Stomach (tissue), 8 donors: ENCODE measurements at regions not wholly inside any gene's neighbourhood (a gene's known extent, or its start where the extent isn't known, plus 50 kb on each side); places are given as distances from the start of the nearest gene placed in this dataset.

ENCODE experiments used
- DNase-seq, 2 donors: peaks; one replicate each; pipeline versions ENCODE4 v3.0.0 to v3.0.0-alpha.2; 2013 to 2019
- H3K27ac ChIP-seq, 5 donors: fragments of 200-600 bp in 4 of 5; sonication (generic) in 4 of 5; one replicate each; pipeline ENCODE4 v1.5.1; 2013 to 2019; ENCODE audit warnings: mild to moderate bottlenecking in 1 of 5, moderate library complexity in 1 of 5
- H3K27me3 ChIP-seq, 3 donors: fragments of 200-600 bp; sonication (generic); one replicate each; pipeline ENCODE4 v1.5.1; 2017 to 2019; ENCODE audit warnings: mixed run types in 1 of 3
- H3K36me3 ChIP-seq, 4 donors: fragments of 200-600 bp; sonication (generic); 1 replicate in 3 of 4; 2 replicates in 1 of 4; pipeline ENCODE4 v1.5.1; 2016 to 2019
- H3K4me1 ChIP-seq, 4 donors: fragments of 200-600 bp; sonication (generic); one replicate each; pipeline ENCODE4 v1.5.1; 2016 to 2019
- H3K4me3 ChIP-seq, 4 donors: fragments of 200-600 bp; sonication (generic) in 3 of 4; one replicate each; pipeline ENCODE4 v1.5.1; 2016 to 2019; ENCODE audit warnings: mild to moderate bottlenecking in 1 of 4
- H3K9me3 ChIP-seq, 4 donors: fragments of 200-600 bp; sonication (generic); one replicate each; pipeline ENCODE4 v1.5.1; 2016 to 2019
- EP300 ChIP-seq: sonication (generic); formaldehyde crosslinking; IDR thresholded peaks from one replicate; pipeline ENCODE4 v1.6.1; 2017; ENCODE audit warnings: antibody characterized with exemption
- POLR2A ChIP-seq, 4 donors: fragments of 450-650 bp; IDR thresholded peaks; one replicate each; pipeline ENCODE4 v1.6.1; 2016; ENCODE audit warnings: antibody characterized with exemption in 4 of 4, control low read depth in 2 of 4, mild to moderate bottlenecking in 1 of 4, moderate library complexity in 1 of 4
- POLR2AphosphoS5 ChIP-seq, 3 donors: sonication (generic); formaldehyde crosslinking; IDR thresholded peaks; one replicate each; pipeline ENCODE4 v1.6.1; 2016; ENCODE audit warnings: antibody characterized with exemption in 3 of 3
- WGBS, 5 donors: extraction: QIAGEN DNeasy Blood & Tissue Kit in 3 of 5; methylation state at CpG; one replicate each; pipeline versions ENCODE4 v1.1.5 to v1.1.7; 2013 to 2018; 5-methylcytosine and 5-hydroxymethylcytosine counted together
- intact Hi-C: fragments of 100-400 bp; cut with DNase I; formaldehyde crosslinking; loops from one replicate; pipeline ENCODE4 v1.15.1; 2023; ENCODE audit warnings: low total_unique reads
- TF ChIP-seq, protein P1 (sequence below), 7 experiments: fragments of 450-650 bp in 4 of 7; fragments of 200-600 bp in 3 of 7; sonication (generic) in 3 of 7; IDR thresholded peaks; one replicate each; pipeline ENCODE4 v1.5.1; 2016 to 2019; ENCODE audit warnings: antibody characterized with exemption in 7 of 7, control low read depth in 2 of 7, mild to moderate bottlenecking in 1 of 7
- donor health status: healthy with polysubstance abuse.
- donor health status: Bipolar disorder and iron deficiency.
- donor health status: healthy.

DNA sequence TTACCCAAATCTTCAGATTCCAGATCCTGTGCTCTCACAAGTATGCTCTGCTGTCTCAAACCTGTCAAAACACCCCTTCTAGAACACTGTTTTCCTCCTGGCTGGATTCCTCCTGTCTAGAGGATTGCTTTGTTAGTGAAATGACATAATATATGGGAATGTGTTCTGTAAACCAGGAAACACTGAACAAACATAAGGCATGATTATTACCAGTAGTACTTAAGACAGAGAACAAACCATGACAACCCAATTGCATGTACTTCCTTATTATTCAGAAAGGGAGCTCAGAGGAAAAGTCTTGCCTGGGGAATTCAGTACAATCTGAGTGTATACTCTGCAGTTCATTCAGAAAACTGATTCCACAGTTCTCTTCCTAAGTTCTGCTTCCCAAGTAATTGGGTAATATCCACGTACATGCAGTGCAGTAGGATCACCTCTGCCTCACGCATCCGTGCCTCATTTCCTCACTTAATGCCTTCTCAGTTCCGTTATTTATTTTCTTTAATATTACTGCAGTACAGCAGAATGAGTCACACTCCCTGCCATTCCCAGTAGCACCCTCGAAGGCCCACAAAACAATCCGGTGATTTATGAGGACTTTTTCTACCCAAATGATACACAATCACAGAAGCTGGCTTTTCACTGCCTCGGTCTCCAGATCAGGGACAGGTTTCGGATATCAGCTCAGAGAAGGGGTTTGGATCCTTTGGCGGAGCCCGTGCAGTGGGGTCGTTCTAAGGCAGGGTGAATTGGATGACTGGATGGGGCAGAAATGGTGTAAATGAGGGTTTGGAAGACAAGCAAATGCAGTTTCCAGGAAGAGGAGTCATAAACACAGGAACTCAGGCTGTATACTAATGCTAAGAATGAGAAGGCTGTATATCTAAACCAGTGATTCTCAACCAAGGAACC lies 896.9 kb downstream of the KCNA4 start:
- Histone ChIP-seq H3K4me1 (no peaks in the 10 kb centered on the region), H3K4me3 (no peak overlapping the region), H3K27me3 (no peaks in the 10 kb centered on the region), H3K27ac (no peak overlapping the region), H3K9me3 (no peaks in the 10 kb centered on the region), H3K36me3 (no peaks in the 10 kb centered on the region)
- TF ChIP-seq EP300 (no peak), POLR2AphosphoS5 (IDR thresholded peaks at IDR 0.05) (no peak), POLR2A (IDR thresholded peaks at IDR 0.05) (no peak)
- TF ChIP-seq, protein P1, sequence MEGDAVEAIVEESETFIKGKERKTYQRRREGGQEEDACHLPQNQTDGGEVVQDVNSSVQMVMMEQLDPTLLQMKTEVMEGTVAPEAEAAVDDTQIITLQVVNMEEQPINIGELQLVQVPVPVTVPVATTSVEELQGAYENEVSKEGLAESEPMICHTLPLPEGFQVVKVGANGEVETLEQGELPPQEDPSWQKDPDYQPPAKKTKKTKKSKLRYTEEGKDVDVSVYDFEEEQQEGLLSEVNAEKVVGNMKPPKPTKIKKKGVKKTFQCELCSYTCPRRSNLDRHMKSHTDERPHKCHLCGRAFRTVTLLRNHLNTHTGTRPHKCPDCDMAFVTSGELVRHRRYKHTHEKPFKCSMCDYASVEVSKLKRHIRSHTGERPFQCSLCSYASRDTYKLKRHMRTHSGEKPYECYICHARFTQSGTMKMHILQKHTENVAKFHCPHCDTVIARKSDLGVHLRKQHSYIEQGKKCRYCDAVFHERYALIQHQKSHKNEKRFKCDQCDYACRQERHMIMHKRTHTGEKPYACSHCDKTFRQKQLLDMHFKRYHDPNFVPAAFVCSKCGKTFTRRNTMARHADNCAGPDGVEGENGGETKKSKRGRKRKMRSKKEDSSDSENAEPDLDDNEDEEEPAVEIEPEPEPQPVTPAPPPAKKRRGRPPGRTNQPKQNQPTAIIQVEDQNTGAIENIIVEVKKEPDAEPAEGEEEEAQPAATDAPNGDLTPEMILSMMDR (IDR thresholded peaks at IDR 0.05), result no peak
- 38 to 61% (median 47%) methylated on average over 11 of the region's 11 CpGs for WGBS, 5 donors
- DNase-seq, result peak in 1 of 2 donors; percentile 18
- intact Hi-C loops, result no loop called here

DNA sequence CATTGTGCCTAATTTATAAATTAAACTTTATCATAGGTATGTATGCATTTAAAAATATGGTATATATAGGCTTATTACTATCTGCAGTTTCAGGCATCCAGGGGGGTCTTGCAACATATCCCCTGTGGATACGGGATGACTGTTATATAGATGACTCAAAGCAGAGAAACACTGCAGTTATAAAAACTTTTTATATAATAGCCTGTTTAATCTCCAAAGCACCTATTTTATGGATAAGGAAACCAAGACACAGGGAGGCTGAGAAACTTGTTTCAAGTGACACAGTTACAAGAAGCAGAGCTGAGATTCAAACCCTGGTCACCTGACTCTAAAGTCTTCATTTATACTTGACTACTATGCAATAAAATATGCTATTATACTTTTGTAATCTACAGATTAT lies 897.7 kb downstream of the KCNA4 start:
- Histone ChIP-seq H3K9me3 (no peaks in the 10 kb centered on the region), H3K36me3 (no peaks in the 10 kb centered on the region), H3K4me3 (no peak overlapping the region), H3K27ac (no peak overlapping the region), H3K4me1 (no peaks in the 10 kb centered on the region), H3K27me3 (no peaks in the 10 kb centered on the region)
- DNase-seq, result no peak
- 32 to 100% (median 86%) methylated on average over 1 of the region's 1 CpG for WGBS, 5 donors
- TF ChIP-seq POLR2AphosphoS5 (IDR thresholded peaks at IDR 0.05) (no peak), EP300 (no peak), POLR2A (IDR thresholded peaks at IDR 0.05) (no peak)
- TF ChIP-seq, protein P1 (IDR thresholded peaks at IDR 0.05), result no peak
- intact Hi-C loops, result no loop called here

DNA sequence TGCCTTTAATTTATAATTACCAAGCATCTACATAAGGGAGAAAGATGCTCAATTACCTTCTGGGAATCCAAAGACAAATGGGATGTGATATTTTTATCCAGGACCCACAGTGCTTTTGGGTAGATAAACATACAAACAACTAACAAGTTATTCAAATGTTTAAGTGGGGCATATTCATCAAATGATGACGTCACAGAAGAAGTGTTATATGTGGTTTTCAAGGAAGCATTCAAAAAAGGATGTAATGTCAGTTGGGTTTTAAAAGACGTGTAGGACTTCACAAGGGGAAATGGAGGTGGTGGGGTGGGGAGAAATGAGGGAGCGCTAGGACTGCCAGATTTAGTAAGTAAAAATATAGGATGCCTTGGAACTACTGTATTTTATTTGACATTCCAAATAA lies 915.9 kb downstream of the KCNA4 start:
- no peaks in the 10 kb centered on the region for H3K4me1 ChIP-seq
- no peak for DNase-seq
- H3K9me3 ChIP-seq, result peaks cover 0 to 17% (median 4%) of the 10 kb centered on the region in 4 donors
- H3K36me3 ChIP-seq, result no peaks in the 10 kb centered on the region
- TF ChIP-seq POLR2A (IDR thresholded peaks at IDR 0.05) (no peak), EP300 (no peak), POLR2AphosphoS5 (IDR thresholded peaks at IDR 0.05) (no peak)
- TF ChIP-seq, protein P1 (IDR thresholded peaks at IDR 0.05), result no peak
- no peak overlapping the region for H3K27ac ChIP-seq
- 50 to 77% (median 74%) methylated on average over 3 of the region's 3 CpGs for WGBS, 5 donors
- no peak overlapping the region for H3K4me3 ChIP-seq
- intact Hi-C loops, result no loop called here
- no peaks in the 10 kb centered on the region for H3K27me3 ChIP-seq

DNA sequence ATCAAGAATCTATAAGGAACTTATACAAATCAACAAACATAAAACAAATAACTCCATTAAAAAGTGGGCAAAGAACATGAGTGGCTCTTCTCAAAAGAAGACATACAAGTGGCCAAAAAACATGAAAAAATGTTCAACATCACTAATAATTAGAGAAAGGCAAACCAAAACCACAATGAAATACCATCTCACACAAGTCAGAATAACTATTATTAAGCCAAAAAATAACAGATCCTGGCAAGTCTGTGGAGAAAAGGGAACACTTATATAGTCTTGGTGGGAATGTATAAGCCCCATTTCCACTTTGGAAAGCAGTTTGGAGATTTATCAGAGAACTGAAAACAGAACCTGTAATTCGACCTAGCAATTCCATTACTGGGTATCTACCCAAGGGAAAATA lies 921.0 kb downstream of the KCNA4 start:
- 75 to 92% (median 85%) methylated on average over 1 of the region's 1 CpG for WGBS, 5 donors
- Histone ChIP-seq H3K36me3 (no peaks in the 10 kb centered on the region), H3K27me3 (no peaks in the 10 kb centered on the region), H3K9me3 (no peaks in the 10 kb centered on the region), H3K27ac (no peak overlapping the region), H3K4me1 (no peaks in the 10 kb centered on the region), H3K4me3 (no peak overlapping the region)
- no peak for DNase-seq
- no peak for TF ChIP-seq POLR2A (IDR thresholded peaks at IDR 0.05)
- no peak for TF ChIP-seq POLR2AphosphoS5 (IDR thresholded peaks at IDR 0.05)
- TF ChIP-seq, protein P1 (IDR thresholded peaks at IDR 0.05), result no peak
- intact Hi-C loops, result no loop called here
